Coronary artery (tissue), 2 donors: ENCODE measurements at regions not wholly inside any gene's neighbourhood (a gene's known extent, or its start where the extent isn't known, plus 50 kb on each side); places are given as distances from the start of the nearest gene placed in this dataset.
"Not testable (repeated sequence)": the region's sequence is repeated elsewhere in the genome, so short reads cannot be mapped to it uniquely, and the experiment has no call there.

ENCODE experiments used
- DNase-seq: peaks from one replicate; pipeline ENCODE4 v3.0.0-alpha.2; 2017; ENCODE audit warnings: low spot score
- H3K27ac ChIP-seq, 2 donors: fragments of 200-600 bp; sonication (generic); one replicate each; pipeline ENCODE4 v1.5.1; 2016 to 2019
- H3K4me3 ChIP-seq: fragments of 200-600 bp; sonication (generic); 2 replicates; pipeline ENCODE4 v1.5.1; 2016; ENCODE audit warnings: mild to moderate bottlenecking, moderate library complexity
- CTCF ChIP-seq: fragments of 200-600 bp; sonication (generic); IDR thresholded peaks from one replicate; pipeline ENCODE4 v1.5.1; 2019; ENCODE audit warnings: antibody characterized with exemption

- Histone ChIP-seq H3K4me3 (no peak overlapping the region), H3K27ac (no peak overlapping the region)
- no peak for TF ChIP-seq CTCF
- DNase-seq = no peak
Observed at GRCh38 chrX:85808217-85808616, 239.1 kb downstream of the CHM start.

- H3K4me3 ChIP-seq, H3K27ac ChIP-seq, DNase-seq: not testable (repeated sequence)
Observed at GRCh38 chrX:85772391-85772790, 275.0 kb downstream of the CHM start.

GRCh38 chrX:85765651-85766050 lies 281.7 kb downstream of the CHM start:
- no peak overlapping the region for H3K27ac ChIP-seq
- DNase-seq = no peak
- no peak for TF ChIP-seq CTCF
- no peak overlapping the region for H3K4me3 ChIP-seq

GRCh38 chrX:85723025-85723424 lies 324.3 kb downstream of the CHM start:
- H3K4me3 ChIP-seq, DNase-seq, H3K27ac ChIP-seq: not testable (repeated sequence)

GRCh38 chrX:85703233-85703632 lies 323.8 kb upstream of the POF1B start:
- not testable (repeated sequence) for H3K27ac ChIP-seq, H3K4me3 ChIP-seq, DNase-seq

GRCh38 chrX:85698921-85699320 lies 319.5 kb upstream of the POF1B start:
- TF ChIP-seq CTCF = no peak
- DNase-seq = no peak

GRCh38 chrX:85685843-85686242 lies 306.4 kb upstream of the POF1B start:
- no peak for TF ChIP-seq CTCF
- Histone ChIP-seq H3K4me3 (no peak overlapping the region), H3K27ac (no peak overlapping the region)
- no peak for DNase-seq

More at GRCh38 chrX:85698921-85699320, 319.5 kb upstream of the POF1B start:
- no peak overlapping the region for H3K27ac ChIP-seq
- no peak overlapping the region for H3K4me3 ChIP-seq

- TF ChIP-seq CTCF = no peak
- DNase-seq = no peak
- Histone ChIP-seq H3K4me3 (no peak overlapping the region), H3K27ac (no peak overlapping the region)
Observed at GRCh38 chrX:85666471-85666870, 287.0 kb upstream of the POF1B start.

- H3K4me3 ChIP-seq, DNase-seq: not testable (repeated sequence)
Observed at GRCh38 chrX:85663970-85664369, 284.5 kb upstream of the POF1B start.

More at GRCh38 chrX:85663970-85664369, 284.5 kb upstream of the POF1B start:
- not testable (repeated sequence) for H3K27ac ChIP-seq
